PC-9 (cell line): ENCODE measurements at regions not wholly inside any gene's neighbourhood (a gene's known extent, or its start where the extent isn't known, plus 50 kb on each side); places are given as distances from the start of the nearest gene placed in this dataset.

Experiments
- BruUV-seq: library from RNA; stranded (reverse); fragments of 400-500 nt; replicated peaks from 2 replicates; lab custom pipeline; 2021; lab: Mats Ljungman, UMichigan
- CTCF ChIA-PET: fragments of 300-600 bp; sonication (Branson Sonifier 250); formaldehyde crosslinking; loops from one replicate; lab custom pipeline; 2022; ENCODE audit warnings: antibody characterized with exemption; lab: Charles Lee
- POLR2A ChIA-PET: fragments of 300-600 bp; sonication (Branson Sonifier 250); formaldehyde crosslinking; loops from one replicate; lab custom pipeline; 2022; ENCODE audit warnings: antibody characterized with exemption; ENCODE audit not compliant: unreplicated experiment; lab: Charles Lee
- DNase-seq, 2 experiments: peaks; one replicate each; pipeline versions ENCODE4 v3.0.0 to v3.0.0-alpha.2; 2015 to 2022; ENCODE audit warnings: mixed read lengths in 1 of 2
- H2AFZ ChIP-seq: fragments of 200-600 bp; sonication (generic); 2 replicates; pipeline ENCODE4 v1.8.1; 2017; ENCODE audit warnings: antibody characterized with exemption
- H3F3A ChIP-seq: fragments of 200-600 bp; sonication (generic); 2 replicates; pipeline ENCODE4 v1.8.1; 2017; ENCODE audit warnings: antibody characterized with exemption, mild to moderate bottlenecking, low read depth; ENCODE audit not compliant: insufficient read depth
- H3K27ac ChIP-seq: fragments of 200-600 bp; sonication (generic); 2 replicates; pipeline ENCODE4 v1.6.1; 2016; ENCODE audit warnings: mixed run types
- H3K27me3 ChIP-seq: fragments of 200-600 bp; sonication (generic); 2 replicates; pipeline ENCODE4 v1.6.1; 2016; ENCODE audit warnings: low read depth, mixed run types; ENCODE audit not compliant: insufficient read depth
- H3K36me3 ChIP-seq: fragments of 200-600 bp; sonication (generic); 2 replicates; pipeline ENCODE4 v1.6.1; 2016; ENCODE audit warnings: low read depth, mixed run types
- H3K4me1 ChIP-seq: fragments of 200-600 bp; sonication (generic); replicated peaks from 2 replicates; pipeline ENCODE4 v1.6.1; 2016; ENCODE audit warnings: mixed run types; ENCODE audit not compliant: insufficient read depth
- H3K4me2 ChIP-seq: fragments of 200-600 bp; sonication (generic); 2 replicates; pipeline ENCODE4 v1.6.1; 2017; ENCODE audit warnings: mixed run types
- H3K4me3 ChIP-seq: fragments of 200-600 bp; sonication (generic); 2 replicates; pipeline ENCODE4 v1.6.1; 2016; ENCODE audit warnings: mixed run types
- H3K79me2 ChIP-seq: fragments of 200-600 bp; sonication (generic); 2 replicates; pipeline ENCODE4 v1.6.1; 2017; ENCODE audit warnings: low read depth, mixed run types
- H3K9me2 ChIP-seq: fragments of 200-600 bp; sonication (generic); 2 replicates; pipeline ENCODE4 v1.8.1; 2017; ENCODE audit warnings: mild to moderate bottlenecking; ENCODE audit not compliant: insufficient read depth
- H3K9me3 ChIP-seq: fragments of 200-600 bp; sonication (generic); 2 replicates; pipeline ENCODE4 v1.8.1; 2016; ENCODE audit warnings: low read depth; ENCODE audit not compliant: insufficient read depth
- H4K20me1 ChIP-seq: fragments of 200-600 bp; sonication (generic); 2 replicates; pipeline ENCODE4 v1.8.1; 2017; ENCODE audit not compliant: insufficient read depth
- CTCF ChIP-seq: fragments of 200-600 bp; sonication (generic); conservative IDR thresholded peaks from 2 replicates; pipeline ENCODE4 v1.6.1; 2017; ENCODE audit warnings: mixed run types, antibody characterized with exemption, mild to moderate bottlenecking, moderate library complexity
- EZH2 ChIP-seq: fragments of 200-600 bp; sonication (generic); IDR thresholded peaks from 2 replicates; pipeline ENCODE4 v1.8.0; 2017; ENCODE audit warnings: antibody characterized with exemption, low read depth
- intact Hi-C: fragments of 100-400 bp; cut with micrococcal nuclease; formaldehyde crosslinking; loops from one replicate; pipeline ENCODE4 v1.10.0; 2022; ENCODE audit not compliant: unreplicated experiment

- Histone ChIP-seq H3K9me3 (peaks cover 14% of the 10 kb centered on the region; the same call in 1 of the 2 replicates), H2AFZ (no peak overlapping the region), H3K79me2 (no peaks in the 10 kb centered on the region), H3K36me3 (no peaks in the 10 kb centered on the region), H3K27me3 (no peaks in the 10 kb centered on the region), H3K4me3 (no peak overlapping the region), H3K27ac (peak overlapping the region; percentile 92), H3K9me2 (no peaks in the 10 kb centered on the region), H3K4me1 (peaks cover 58% of the 10 kb centered on the region), H3F3A (peaks cover 35% of the 10 kb centered on the region), H4K20me1 (no peaks in the 10 kb centered on the region), H3K4me2 (peak overlapping the region; percentile 54)
- DNase-seq: peak; percentile 30 to 94
- ChIA-PET POLR2A (no interaction called here), CTCF (no interaction called here)
- TF ChIP-seq CTCF (no peak), EZH2 (no peak)
- intact Hi-C loops: no loop called here
- no TSS peak for BruUV-seq
Measured at GRCh38 chr3:43185274-43185982, 79.5 kb upstream of the POMGNT2 start.

- intact Hi-C loops: loop anchor here (5.0 kb wide), 1 partner anchor 689 kb away; no protein-coding TSS in a partner anchor
- ChIA-PET CTCF (no interaction called here), POLR2A (no interaction called here)
- DNase-seq: no peak
- peaks cover 77% of the 10 kb centered on the region for H3K4me1 ChIP-seq
- H3K4me2 ChIP-seq: no peak overlapping the region
- peaks cover 51% of the 10 kb centered on the region for H3F3A ChIP-seq
- no peaks in the 10 kb centered on the region for H4K20me1 ChIP-seq
- no peak overlapping the region for H3K4me3 ChIP-seq
- TF ChIP-seq EZH2 (no peak), CTCF (no peak)
- H3K9me3 ChIP-seq: peaks cover 7% of the 10 kb centered on the region; the same call in 1 of the 2 replicates
- H3K9me2 ChIP-seq: no peaks in the 10 kb centered on the region
- no peak overlapping the region for H2AFZ ChIP-seq
- H3K27ac ChIP-seq: no peak overlapping the region
- H3K79me2 ChIP-seq: no peaks in the 10 kb centered on the region
- BruUV-seq: no TSS peak
- no peaks in the 10 kb centered on the region for H3K27me3 ChIP-seq
- no peaks in the 10 kb centered on the region for H3K36me3 ChIP-seq
Measured at GRCh38 chr3:43183456-43183855, 77.6 kb upstream of the POMGNT2 start.

- intact Hi-C loops: loop anchor here (1.0 to 5.0 kb wide), 2 partner anchors 105 to 691 kb away; partner anchors contain the start of gene SNRK
- Histone ChIP-seq H3K9me2 (no peaks in the 10 kb centered on the region), H3K4me2 (peak overlapping the region; percentile 61), H3K36me3 (no peaks in the 10 kb centered on the region), H3K9me3 (no peaks in the 10 kb centered on the region), H3K79me2 (no peaks in the 10 kb centered on the region), H3K4me3 (no peak overlapping the region), H4K20me1 (no peaks in the 10 kb centered on the region), H3K27me3 (no peaks in the 10 kb centered on the region), H2AFZ (no peak overlapping the region), H3F3A (peaks cover 56% of the 10 kb centered on the region), H3K4me1 (peaks cover 80% of the 10 kb centered on the region), H3K27ac (peak overlapping the region; percentile 99)
- no peak for TF ChIP-seq CTCF
- TF ChIP-seq EZH2: no peak
- POLR2A ChIA-PET: no interaction called here
- peak; percentile 76 to 93 for DNase-seq
- CTCF ChIA-PET: no interaction called here
- no TSS peak for BruUV-seq
Measured at GRCh38 chr3:43181202-43181821, 75.4 kb upstream of the POMGNT2 start.
